GM18868 (cell line): ENCODE measurements at regions not wholly inside any gene's neighbourhood (a gene's known extent, or its start where the extent isn't known, plus 50 kb on each side); places are given as distances from the start of the nearest gene placed in this dataset.
"Not testable (repeated sequence)": the region's sequence is repeated elsewhere in the genome, so short reads cannot be mapped to it uniquely, and the experiment has no call there.

ENCODE experiments used
- ATAC-seq: cut with Tn5 transposase; IDR thresholded peaks from one replicate; pipeline ENCODE4 v1.9.1; 2021; ENCODE audit warnings: mild to moderate bottlenecking, moderate library complexity; ENCODE audit not compliant: unreplicated experiment

DNA sequence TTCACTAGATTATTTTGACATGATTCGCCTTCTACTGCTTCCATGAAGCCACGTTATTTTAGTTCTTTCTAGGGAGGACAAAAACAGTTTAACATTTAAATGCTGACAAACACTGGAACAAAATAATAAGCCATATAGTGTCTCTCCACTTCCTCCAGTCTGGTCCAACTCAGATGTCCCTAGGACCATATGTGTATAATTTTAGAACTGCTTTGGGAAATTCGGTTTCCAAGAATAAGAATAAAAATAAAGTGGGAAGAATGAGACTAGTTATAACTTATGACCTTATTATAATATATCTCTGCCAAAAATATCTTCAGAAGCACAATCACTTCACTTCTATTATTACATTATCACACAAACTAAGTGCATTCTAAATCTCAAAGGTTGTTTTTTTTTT, 164.4 kb upstream of the POF1B start:
- ATAC-seq, result no peak

DNA sequence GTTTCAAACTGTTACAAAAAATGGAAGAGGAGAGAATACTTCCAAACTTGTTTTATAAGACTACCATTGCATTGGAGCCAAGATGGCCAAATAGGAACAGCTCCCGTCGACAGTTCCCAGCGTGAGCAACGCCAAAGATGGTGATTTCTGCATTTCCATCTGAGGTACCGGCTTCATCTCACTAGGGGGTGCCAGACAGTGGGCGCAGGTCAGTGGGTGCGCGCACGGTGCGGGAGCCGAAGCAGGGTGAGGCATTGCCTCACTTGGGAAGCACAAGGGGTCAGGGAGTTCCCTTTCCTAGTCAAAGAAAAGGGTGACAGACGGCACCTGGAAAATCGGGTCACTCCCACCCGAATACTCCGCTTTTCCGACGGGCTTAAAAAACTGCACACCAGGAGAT, 149.7 kb upstream of the POF1B start:
- ATAC-seq, result not testable (repeated sequence)

DNA sequence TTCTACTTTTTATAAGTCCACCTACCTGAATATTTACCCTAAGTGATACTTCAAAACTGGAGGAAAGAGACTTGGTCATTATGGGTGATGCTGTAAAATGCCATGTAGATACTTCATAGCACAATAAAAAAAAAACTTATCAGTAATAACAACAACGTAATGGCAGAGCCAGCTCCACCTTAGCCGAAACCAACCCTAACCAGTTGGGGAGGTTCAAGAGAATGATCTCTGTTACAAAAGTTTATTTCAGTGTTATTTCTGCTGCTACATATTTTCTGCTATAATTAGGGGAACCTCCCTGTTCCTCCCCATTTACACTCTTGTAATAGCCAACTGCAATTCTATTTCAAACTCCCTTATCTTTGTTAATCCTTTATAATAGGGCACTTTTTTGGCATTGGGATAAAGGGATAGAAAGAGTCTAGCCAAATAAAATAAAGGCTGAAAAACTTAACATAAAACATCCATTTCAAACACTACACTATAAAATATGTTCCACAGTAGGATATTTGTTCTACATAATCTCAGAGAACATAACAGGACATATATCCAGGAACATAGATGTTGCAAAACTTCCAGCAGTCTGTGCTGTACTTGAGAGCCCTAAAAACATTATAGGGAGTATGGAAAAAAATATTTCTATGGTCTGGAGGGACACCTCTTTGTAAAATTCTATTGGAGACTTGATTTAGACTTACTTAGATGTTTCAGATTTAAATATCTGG, 138.7 kb upstream of the POF1B start:
- no peak for ATAC-seq

DNA sequence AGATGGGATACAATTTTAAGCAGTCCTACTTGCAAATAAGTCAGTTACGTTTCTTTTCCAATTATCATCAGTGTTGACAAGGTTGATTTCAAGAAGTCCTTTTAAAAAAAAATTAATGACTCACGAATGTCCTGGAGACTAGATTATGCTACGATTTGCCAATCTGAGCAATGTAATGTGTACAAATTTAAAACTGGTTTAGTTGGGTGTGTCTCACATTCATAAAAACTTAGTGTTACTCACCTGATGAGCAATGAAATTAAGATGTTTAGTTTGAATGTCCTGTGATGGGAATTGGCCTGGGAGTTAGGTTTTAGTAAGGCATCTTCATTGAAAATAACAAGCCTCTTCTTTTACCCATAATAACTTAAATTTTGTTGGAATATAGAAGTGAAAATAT, 136.7 kb upstream of the POF1B start:
- ATAC-seq, result no peak

DNA sequence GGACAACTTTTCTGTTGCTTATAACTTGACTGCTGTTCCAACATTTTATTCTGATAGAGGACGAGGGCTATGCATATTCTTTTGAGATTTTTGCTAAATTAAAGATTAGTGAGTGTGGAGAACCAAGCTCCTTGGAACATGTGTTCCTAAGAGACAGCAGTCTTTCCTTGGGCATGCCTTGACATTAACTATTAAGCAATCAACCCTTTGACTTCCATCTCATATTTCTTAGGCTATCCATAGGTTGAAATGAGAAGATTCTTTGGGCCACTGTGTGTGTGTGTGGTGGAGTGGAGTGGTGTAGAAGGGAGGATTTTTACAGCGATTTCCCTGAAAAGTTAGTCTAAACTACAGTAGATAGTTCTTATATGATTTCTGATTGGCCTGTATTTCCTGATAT, 127.4 kb upstream of the POF1B start:
- no peak for ATAC-seq

DNA sequence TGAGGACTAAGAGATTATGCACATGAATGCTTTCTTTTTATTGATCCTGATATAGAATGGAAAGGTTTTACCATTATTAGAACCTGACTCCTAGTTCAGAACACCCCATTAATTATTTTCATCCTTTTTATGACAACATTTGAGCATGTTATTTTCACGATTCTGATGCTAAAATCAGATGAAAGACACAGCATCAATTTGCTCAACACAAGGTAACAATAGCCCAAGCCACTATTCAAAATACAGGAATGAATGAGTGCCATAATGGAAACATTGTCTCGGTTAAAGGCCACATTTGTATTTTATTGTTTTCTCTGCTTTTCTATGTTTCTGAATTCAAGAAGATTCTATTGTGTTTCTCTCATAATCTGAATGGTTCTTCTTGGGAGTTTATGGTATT, 126.3 kb upstream of the POF1B start:
- no peak for ATAC-seq

DNA sequence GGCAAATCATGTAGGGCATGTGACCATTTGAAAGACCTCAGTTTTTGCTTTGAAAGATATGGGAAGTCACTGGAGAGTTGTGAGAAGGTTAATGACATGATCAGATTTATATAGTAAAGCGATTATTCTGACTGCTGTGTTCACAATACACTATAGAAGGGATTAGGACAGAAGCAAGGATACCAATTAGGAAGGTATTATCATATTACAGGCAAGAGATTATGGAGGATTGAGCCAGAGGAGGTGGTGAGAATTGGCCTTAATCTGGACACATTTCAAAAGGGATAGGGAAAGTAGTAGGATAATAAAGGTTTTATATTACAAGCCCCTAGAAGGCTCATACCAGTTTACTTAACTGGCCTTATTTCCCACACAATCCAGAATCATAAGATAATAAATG, 124.9 kb upstream of the POF1B start:
- ATAC-seq, result no peak

DNA sequence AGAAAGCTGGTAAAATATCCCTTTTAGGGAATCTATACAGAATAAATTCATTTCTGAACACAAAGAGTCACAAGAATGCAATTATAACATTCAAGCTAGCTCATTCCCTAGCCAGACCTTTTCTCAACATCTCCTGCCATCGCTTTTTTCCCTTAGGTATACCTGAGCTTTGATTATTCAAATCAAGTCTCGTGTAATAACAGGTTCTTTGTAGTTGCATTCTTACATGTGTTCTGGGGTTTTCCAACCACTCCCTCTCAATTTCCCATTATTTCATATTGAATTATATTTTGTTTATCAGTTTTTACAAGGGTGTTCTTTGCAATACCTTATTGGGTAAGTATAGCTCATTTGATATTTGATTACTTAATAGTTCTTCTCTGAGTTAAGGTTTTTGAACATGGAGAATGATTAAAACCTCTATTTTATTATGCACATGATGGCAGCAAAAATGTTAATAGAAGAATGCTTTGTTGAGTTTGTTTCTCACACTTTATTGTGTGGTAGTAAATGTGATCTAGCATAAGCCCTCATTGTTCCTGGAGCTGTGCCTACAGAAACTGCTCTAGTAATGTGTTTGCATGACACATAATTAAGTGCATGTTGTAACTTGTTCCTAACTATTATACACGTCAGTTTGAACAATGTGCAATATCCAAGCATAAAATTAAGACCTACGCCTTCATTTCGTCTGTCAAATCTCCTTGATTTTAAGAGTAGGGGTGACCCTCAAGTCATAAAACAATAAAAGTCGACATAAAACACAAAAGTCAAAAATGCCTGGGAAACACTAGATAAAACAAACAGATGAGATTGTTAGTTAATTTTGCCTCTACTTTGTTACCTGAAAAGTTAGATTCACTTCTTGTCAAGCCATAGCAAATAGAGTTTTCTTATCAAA, 124.0 kb upstream of the POF1B start:
- ATAC-seq, result no peak

DNA sequence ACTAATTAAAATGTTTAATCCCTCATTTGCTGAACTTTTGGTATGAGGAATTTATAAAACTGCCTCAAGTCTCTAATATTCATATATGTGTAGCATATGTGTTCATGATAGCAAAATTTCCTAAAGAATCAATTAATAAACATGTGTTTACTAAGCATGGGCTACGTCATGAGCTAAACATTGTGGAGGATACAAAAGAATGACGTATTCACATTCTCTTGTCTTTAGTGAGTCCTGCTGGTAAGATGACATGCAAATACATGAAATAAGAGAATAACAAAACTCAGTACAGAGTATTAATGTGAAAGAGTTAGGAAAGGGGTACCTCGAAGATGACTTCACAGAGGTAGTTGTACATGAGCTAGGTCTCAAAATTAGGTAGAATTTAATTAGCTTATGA, 121.9 kb upstream of the POF1B start:
- ATAC-seq, result no peak

DNA sequence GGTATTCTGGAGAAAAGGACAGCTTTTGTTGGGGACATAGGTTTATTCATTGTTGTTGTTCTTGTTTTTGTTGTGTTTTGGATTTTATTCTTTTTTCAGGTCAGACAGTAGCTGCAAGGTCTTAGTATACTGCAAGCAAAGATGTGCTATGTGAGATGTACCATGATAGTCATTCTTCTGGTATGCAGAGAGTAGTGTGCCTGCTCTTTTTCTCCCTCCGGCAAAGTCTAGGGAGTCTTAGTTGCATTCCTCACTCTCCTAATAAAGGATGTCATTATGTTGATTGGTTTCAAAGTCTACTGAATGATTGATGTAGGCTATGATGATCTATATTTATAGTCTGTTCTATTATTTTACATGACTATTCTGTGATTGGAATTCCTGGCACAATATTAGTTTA, 119.9 kb upstream of the POF1B start:
- ATAC-seq, result no peak

DNA sequence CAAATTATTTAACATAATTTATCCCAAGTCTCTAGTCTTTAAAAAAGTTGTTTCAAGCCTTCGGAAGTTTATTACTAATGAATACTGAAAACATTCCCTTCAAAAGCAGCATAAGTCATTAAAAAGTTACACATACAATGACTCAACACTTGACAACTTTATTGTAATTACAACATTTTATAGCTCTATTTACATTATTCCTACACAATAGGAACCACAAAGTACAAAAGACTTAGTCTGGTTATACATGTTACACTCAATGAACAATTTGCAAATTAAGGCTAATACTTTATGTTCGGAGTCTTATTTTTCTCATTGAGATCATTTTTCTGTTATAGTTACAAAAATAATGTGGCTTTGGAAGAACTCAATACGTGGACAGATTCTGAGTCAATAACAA, 114.4 kb upstream of the POF1B start:
- ATAC-seq, result no peak

DNA sequence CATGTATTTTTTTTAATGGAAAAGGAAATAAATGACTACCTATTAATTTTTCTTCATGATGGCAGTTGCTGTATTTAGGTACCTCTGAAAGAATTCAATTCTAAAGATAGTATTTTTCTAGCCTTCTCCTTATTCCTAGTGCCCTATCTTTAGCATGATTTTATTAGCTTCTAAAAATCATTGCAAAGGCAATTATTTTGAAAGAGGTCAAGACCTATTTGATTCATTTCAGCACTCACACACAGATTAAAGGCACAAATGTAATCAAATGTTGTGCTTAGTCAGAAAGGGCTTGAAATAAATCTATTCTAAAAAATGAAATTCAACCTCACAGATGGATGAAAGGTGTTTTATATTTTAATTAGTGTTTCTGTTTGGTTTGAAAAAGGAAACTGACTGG, 74.8 kb upstream of the POF1B start:
- no peak for ATAC-seq

DNA sequence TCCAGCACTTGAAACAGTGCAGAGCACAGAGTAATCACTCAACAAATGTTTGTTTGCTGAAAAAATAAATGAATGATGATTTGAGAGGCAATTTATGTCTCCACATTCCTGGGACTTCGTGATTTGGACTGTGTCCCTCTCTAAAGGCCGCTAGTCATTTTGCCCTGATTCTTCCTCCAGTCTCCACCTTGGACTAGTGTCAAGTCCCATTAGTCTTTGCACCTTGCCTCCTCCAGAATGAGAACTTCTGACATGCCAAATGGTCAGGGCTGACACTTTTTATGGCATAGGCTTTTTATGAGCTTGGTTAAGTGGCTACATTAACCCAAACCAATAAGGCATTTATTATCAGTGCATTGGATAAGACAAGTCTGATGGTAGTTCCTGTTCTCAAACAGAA, 65.1 kb upstream of the POF1B start:
- ATAC-seq, result no peak
